ENCODE measurements at regions not wholly inside any gene's neighbourhood (a gene's known extent, or its start where the extent isn't known, plus 50 kb on each side); places are given as distances from the start of the nearest gene placed in this dataset.

- TF ChIP-seq EZH2 (IDR thresholded peaks at IDR 0.05; ENCODE audit: borderline replicate concordance, low read depth, low read length, severe bottlenecking) (no peak), CTCF (IDR thresholded peaks at IDR 0.05; ENCODE audit: borderline replicate concordance, extremely low read depth, low read length, poor library complexity, severe bottlenecking) (no peak)
Observed at GRCh38 chr20:43334080-43334479, 123.6 kb upstream of the SRSF6 start.
